ENCODE measurements at regions not wholly inside any gene's neighbourhood (a gene's known extent, or its start where the extent isn't known, plus 50 kb on each side); places are given as distances from the start of the nearest gene placed in this dataset.

DNA sequence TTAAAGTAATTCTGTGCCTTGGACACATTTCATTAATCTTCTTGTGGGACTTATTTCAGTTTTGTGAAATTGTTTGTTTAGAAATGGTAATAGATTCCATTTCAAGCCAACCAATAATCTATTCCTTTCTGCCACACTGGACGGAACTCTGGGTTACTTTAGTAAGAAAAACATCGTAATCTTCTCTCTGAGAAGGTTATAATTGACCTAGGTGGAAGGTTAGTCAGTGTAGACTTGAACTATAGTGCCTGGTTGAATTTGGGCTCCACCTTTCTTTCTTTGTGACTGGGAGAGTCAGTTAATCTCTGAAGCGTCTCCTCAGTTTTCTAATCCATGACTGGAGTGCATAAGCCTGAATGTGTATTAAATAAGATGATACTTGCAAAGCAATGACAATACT is 89.7 kb upstream of the PRLR start (continued):
- no peak for TF ChIP-seq ZBTB40 (IDR thresholded peaks at IDR 0.05)
- no peak for TF ChIP-seq ZBTB40 (CRISPR knock-in tag; IDR thresholded peaks at IDR 0.05)
- no peak for TF ChIP-seq ZBTB9 (CRISPR knock-in tag; IDR thresholded peaks at IDR 0.05)
